ENCODE measurements at regions not wholly inside any gene's neighbourhood (a gene's known extent, or its start where the extent isn't known, plus 50 kb on each side); places are given as distances from the start of the nearest gene placed in this dataset.

DNA sequence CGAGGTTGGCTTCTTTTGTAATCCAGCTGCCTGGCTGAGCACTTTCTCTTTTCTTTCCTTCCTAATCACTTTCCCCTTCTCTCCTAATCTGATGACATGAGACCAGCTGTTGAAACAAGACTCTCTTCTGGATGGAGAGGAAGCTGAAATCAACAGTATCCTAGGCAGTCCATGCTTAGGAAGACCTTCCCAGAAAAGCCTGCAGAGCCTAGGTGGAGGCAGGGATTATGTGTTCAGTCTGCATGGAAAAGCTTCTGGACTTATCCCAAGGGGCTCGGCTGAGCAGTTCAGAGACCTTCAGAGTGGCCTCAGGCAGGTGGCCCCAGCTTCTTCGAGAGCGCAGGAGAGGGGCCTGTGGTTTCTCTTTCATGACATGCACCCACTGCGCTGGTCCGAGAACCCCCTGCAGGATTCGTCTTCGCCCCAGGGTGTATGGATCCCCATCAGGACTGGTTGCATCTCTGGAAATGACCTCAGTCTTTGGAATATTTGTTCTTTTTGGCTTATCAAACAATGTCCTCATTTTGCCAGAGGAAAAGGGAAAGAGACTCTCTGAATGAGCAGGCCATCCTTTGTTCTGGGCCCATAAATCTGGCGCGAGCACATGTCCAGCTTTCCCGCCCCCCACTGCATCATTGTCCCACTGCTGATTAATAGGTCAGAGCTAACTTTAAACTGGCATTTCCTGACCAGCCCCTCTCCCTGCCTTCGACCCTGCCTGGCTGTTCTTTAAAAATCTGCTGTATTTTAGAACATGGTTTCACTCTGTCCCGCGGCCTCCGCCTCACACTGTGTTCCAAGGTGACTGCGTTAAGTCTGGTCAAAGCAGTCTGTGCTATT, 177.9 kb upstream of the KLF4 start:
- Mint-ChIP-seq H3K4me1 (no peaks in the 10 kb centered on the region), H3K27ac (no peak overlapping the region), H3K9me3 (no peaks in the 10 kb centered on the region), H3K36me3 (no peaks in the 10 kb centered on the region), H3K4me3 (no peak overlapping the region), H3K27me3 (peaks cover 1% of the 10 kb centered on the region)

DNA sequence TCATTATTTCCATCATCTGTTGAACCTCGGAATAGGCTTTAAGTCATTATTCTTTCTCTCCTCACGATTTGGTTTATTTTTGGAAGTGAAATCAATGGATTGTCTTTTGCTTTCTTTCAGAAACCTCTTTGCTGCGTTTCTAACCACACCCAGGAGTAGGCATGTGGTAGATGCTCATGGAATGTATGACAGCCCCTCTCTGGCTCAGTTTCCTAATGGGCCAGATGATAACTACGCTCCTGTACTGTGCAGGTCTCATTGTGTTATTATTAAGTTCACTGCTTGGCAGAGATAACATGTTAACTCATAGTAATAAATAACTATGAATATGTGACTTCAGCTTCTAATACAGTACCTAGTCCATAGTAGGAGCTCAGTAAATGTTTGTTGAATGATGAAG, 175.5 kb upstream of the KLF4 start:
- H3K4me1 Mint-ChIP-seq: no peaks in the 10 kb centered on the region
- H3K27me3 Mint-ChIP-seq: peaks cover 1% of the 10 kb centered on the region
- no peaks in the 10 kb centered on the region for H3K9me3 Mint-ChIP-seq
- H3K36me3 Mint-ChIP-seq: no peaks in the 10 kb centered on the region
- H3K27ac Mint-ChIP-seq: no peak overlapping the region
- H3K4me3 Mint-ChIP-seq: no peak overlapping the region

GRCh38 chr9:107660976-107661375, 171.4 kb upstream of the KLF4 start:
- H3K4me1 Mint-ChIP-seq: no peaks in the 10 kb centered on the region
- peaks cover 1% of the 10 kb centered on the region for H3K27me3 Mint-ChIP-seq
- H3K4me3 Mint-ChIP-seq: no peak overlapping the region
- H3K36me3 Mint-ChIP-seq: no peaks in the 10 kb centered on the region
- no peak overlapping the region for H3K27ac Mint-ChIP-seq
- peaks cover 0 to 3% (median 3%) of the 10 kb centered on the region in 3 donors for H3K9me3 Mint-ChIP-seq

- H3K4me3 Mint-ChIP-seq: no peak overlapping the region
- no peaks in the 10 kb centered on the region for H3K36me3 Mint-ChIP-seq
Measured at GRCh38 chr9:107653263-107653821, 163.8 kb upstream of the KLF4 start.

DNA sequence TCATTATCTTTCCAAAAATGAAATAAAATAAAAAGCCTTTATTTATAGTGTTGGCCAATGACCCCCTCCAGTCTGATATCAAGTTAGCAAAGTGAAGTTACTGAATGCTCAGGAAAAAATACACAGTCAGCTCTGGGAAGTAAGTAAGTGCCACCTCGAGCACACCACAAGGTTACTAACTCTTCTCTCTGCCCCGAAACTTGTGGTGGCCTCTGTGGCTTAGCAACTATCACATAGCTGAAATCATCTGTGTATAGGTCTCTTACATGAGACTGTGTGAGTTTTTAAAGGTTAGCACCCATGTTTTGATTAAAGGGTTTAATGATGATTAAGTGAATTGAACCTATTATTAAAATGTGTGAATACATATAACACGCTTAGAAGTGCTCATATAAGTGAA, 161.4 kb upstream of the KLF4 start:
- H3K36me3 Mint-ChIP-seq: no peaks in the 10 kb centered on the region
- H3K4me1 Mint-ChIP-seq: no peaks in the 10 kb centered on the region
- peaks cover 0 to 2% (median under 1%) of the 10 kb centered on the region in 3 donors for H3K9me3 Mint-ChIP-seq
- H3K27ac Mint-ChIP-seq: no peak overlapping the region
- no peak overlapping the region for H3K4me3 Mint-ChIP-seq
- H3K27me3 Mint-ChIP-seq: peaks cover 3% of the 10 kb centered on the region

More at GRCh38 chr9:107653263-107653821, 163.8 kb upstream of the KLF4 start:
- H3K4me1 Mint-ChIP-seq: no peaks in the 10 kb centered on the region
- no peak overlapping the region for H3K27ac Mint-ChIP-seq
- H3K27me3 Mint-ChIP-seq: peaks cover 3% of the 10 kb centered on the region
- peaks cover 0 to 5% (median 3%) of the 10 kb centered on the region in 3 donors for H3K9me3 Mint-ChIP-seq

- H3K36me3 Mint-ChIP-seq: no peaks in the 10 kb centered on the region
- no peaks in the 10 kb centered on the region for H3K4me1 Mint-ChIP-seq
- H3K9me3 Mint-ChIP-seq: peaks cover 0 to 2% (median 0%) of the 10 kb centered on the region in 3 donors
- H3K4me3 Mint-ChIP-seq: no peak overlapping the region
- H3K27me3 Mint-ChIP-seq: peaks cover 3% of the 10 kb centered on the region
- H3K27ac Mint-ChIP-seq: no peak overlapping the region
Measured at GRCh38 chr9:107650321-107650720, 160.8 kb upstream of the KLF4 start.

DNA sequence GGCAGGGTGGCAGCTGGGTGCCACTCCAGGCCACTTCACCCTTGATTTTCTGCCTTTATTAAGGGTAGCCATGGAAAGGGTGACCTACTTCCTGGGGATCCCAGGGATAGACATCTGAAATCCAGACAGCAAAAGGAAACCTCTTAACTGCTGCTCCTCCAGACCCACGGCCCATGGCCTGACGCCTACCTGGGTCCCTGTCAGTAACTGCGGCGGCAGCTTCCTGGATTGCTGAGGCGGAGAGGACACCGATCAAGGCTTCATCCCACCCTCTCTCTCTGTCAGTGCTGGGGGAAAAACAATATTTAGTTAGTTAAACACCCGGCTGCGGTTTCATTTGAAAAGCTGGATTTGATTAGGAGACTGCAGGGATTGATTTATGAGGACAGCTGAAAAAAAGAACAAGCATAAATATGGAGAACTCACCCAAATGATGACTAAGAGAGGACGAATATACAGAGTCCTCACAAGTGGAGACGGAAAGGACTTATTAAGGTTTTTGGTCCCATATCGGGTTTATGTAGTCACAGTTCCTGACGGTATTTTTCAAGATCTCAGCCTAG, 158.7 kb upstream of the KLF4 start:
- Mint-ChIP-seq H3K9me3 (peaks cover 0 to 2% (median 0%) of the 10 kb centered on the region in 3 donors), H3K4me3 (no peak overlapping the region), H3K4me1 (no peaks in the 10 kb centered on the region), H3K36me3 (no peaks in the 10 kb centered on the region), H3K27me3 (peaks cover 3% of the 10 kb centered on the region), H3K27ac (no peak overlapping the region)

- Mint-ChIP-seq H3K9me3 (peaks cover 0 to 2% (median 0%) of the 10 kb centered on the region in 3 donors), H3K36me3 (no peaks in the 10 kb centered on the region), H3K4me1 (no peaks in the 10 kb centered on the region), H3K27ac (no peak overlapping the region), H3K4me3 (no peak overlapping the region), H3K27me3 (peaks cover 3% of the 10 kb centered on the region)
Measured at GRCh38 chr9:107647611-107648010, 158.0 kb upstream of the KLF4 start.

- Mint-ChIP-seq H3K27ac (no peak overlapping the region), H3K9me3 (peaks cover 0 to 5% (median 0%) of the 10 kb centered on the region in 3 donors), H3K36me3 (no peaks in the 10 kb centered on the region), H3K27me3 (peaks cover 3% of the 10 kb centered on the region), H3K4me3 (no peak overlapping the region), H3K4me1 (no peaks in the 10 kb centered on the region)
Measured at GRCh38 chr9:107647141-107647540, 157.6 kb upstream of the KLF4 start.

DNA sequence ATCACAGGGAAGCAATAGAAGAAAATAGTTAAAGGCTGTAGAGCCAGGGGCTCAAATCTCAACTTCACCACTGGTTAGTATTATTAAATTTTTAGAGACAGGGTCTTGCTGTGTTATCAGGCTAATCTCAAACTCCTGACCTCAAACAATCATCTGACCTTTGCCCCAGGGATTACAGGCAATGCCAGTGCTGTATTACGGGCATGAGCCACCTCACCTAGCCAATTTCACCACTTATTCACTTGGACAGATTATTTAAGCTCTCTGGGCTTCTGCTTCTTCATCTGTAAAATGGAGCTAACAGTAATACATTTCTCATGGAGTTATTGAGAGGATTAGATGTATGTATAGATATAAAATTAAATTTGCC, 155.9 kb upstream of the KLF4 start:
- Mint-ChIP-seq H3K4me1 (peaks cover 0 to 2% (median 0%) of the 10 kb centered on the region in 3 donors), H3K36me3 (peaks cover 1% of the 10 kb centered on the region), H3K27me3 (peaks cover 11% of the 10 kb centered on the region), H3K9me3 (peaks cover 0 to 5% (median 0%) of the 10 kb centered on the region in 3 donors), H3K4me3 (no peak overlapping the region), H3K27ac (no peak overlapping the region)

GRCh38 chr9:107644733-107645463, 155.3 kb upstream of the KLF4 start:
- no peak overlapping the region for H3K27ac Mint-ChIP-seq

GRCh38 chr9:107639426-107639825, 149.9 kb upstream of the KLF4 start:
- Mint-ChIP-seq H3K36me3 (peaks cover 1% of the 10 kb centered on the region), H3K4me1 (peaks cover 7 to 10% (median 10%) of the 10 kb centered on the region in 3 donors), H3K27ac (no peak overlapping the region), H3K4me3 (peak overlapping the region in 1 of 4 donors; percentile 33), H3K9me3 (peaks cover 0 to 6% (median 0%) of the 10 kb centered on the region in 3 donors), H3K27me3 (peaks cover 35% of the 10 kb centered on the region)

More at GRCh38 chr9:107644733-107645463, 155.3 kb upstream of the KLF4 start:
- H3K27me3 Mint-ChIP-seq: peaks cover 12% of the 10 kb centered on the region
- H3K4me3 Mint-ChIP-seq: no peak overlapping the region
- peaks cover 1% of the 10 kb centered on the region for H3K36me3 Mint-ChIP-seq
- peaks cover 0 to 7% (median 0%) of the 10 kb centered on the region in 3 donors for H3K9me3 Mint-ChIP-seq
- peaks cover 0 to 2% (median 0%) of the 10 kb centered on the region in 3 donors for H3K4me1 Mint-ChIP-seq

DNA sequence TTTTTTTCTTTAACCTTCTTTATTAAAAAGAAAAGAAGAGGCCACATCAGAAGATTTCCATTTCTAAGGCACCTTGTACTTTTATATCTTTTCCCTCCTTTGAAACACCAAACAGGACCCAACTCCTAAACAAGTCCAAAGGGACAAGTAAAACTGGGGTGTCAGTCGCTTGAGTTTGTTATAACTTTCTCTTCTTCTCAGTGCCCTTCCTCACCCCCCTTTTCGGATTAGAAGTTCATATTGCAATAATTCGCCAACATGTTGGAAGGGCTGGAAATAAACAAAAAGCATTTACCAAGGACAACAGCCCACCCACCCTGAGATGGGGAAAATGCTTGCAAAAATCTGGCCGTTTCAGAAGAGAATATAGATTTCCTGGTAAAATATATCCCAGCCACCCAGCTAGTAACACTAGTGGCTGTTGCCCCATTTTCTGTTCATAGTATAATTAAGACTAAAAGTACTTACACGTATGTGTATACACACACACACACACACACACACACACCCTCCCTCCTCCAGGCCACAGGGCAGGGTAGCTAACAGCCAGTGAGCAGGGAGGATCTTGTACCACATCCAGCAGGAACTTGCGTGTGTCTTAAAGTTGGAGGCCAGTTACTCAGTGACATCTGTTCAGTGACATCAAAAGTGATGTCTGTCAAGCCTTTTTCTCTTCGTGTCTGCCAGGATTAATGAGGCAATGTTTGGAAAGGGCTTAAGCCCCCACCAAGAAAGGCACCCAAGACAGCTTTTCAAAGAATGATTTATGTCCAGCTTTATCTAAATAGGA, 149.1 kb upstream of the KLF4 start:
- peaks cover 0 to 6% (median 0%) of the 10 kb centered on the region in 3 donors for H3K9me3 Mint-ChIP-seq
- peaks cover 35% of the 10 kb centered on the region for H3K27me3 Mint-ChIP-seq
- peaks cover 1% of the 10 kb centered on the region for H3K36me3 Mint-ChIP-seq
- peaks cover 7 to 10% (median 10%) of the 10 kb centered on the region in 3 donors for H3K4me1 Mint-ChIP-seq
- H3K27ac Mint-ChIP-seq: no peak overlapping the region
- H3K4me3 Mint-ChIP-seq: peak overlapping the region; percentile 0 to 87 (median 59)

Data from IgD-negative memory B cell (primary cell).